Activated T-cell treated with anti-CD3 and anti-CD28 coated beads, Interleukin-2, amount 50 U/mL, for 24 hours (primary cell): ENCODE measurements at regions not wholly inside any gene's neighbourhood (a gene's known extent, or its start where the extent isn't known, plus 50 kb on each side); places are given as distances from the start of the nearest gene placed in this dataset.
"Not testable (repeated sequence)": the region's sequence is repeated elsewhere in the genome, so short reads cannot be mapped to it uniquely, and the experiment has no call there.

Source experiments
- DNase-seq: peaks from one replicate; pipeline ENCODE4 v3.0.0-alpha.2; 2020
- H3K27ac Mint-ChIP-seq: 2 replicates; pipeline ENCODE4 v1.8.0; 2020; ENCODE audit warnings: mild to moderate bottlenecking, mixed read lengths
- H3K27me3 Mint-ChIP-seq: 2 replicates; pipeline ENCODE4 v1.8.0; 2020; ENCODE audit warnings: mixed read lengths
- H3K36me3 Mint-ChIP-seq: 2 replicates; pipeline ENCODE4 v1.8.0; 2020; ENCODE audit warnings: low read depth, mixed read lengths
- H3K4me1 Mint-ChIP-seq: 2 replicates; pipeline ENCODE4 v1.8.0; 2020; ENCODE audit warnings: low read depth, mixed read lengths
- H3K4me3 Mint-ChIP-seq: 2 replicates; pipeline ENCODE4 v1.8.0; 2020; ENCODE audit warnings: mild to moderate bottlenecking, moderate library complexity, mixed read lengths
- H3K9me3 Mint-ChIP-seq: 2 replicates; pipeline ENCODE4 v1.8.0; 2020; ENCODE audit warnings: mixed read lengths

GRCh38 chr3:79976466-79976865 is 208.7 kb upstream of the ROBO1 start:
- Mint-ChIP-seq H3K27ac (no peak overlapping the region), H3K36me3 (no peaks in the 10 kb centered on the region), H3K4me3 (no peak overlapping the region), H3K4me1 (no peaks in the 10 kb centered on the region), H3K9me3 (peaks cover 13% of the 10 kb centered on the region), H3K27me3 (no peaks in the 10 kb centered on the region)
- no peak for DNase-seq

GRCh38 chr3:79973917-79974595 is 206.3 kb upstream of the ROBO1 start:
- H3K27ac Mint-ChIP-seq, result no peak overlapping the region
- no peak for DNase-seq
- H3K4me1 Mint-ChIP-seq, result no peaks in the 10 kb centered on the region
- no peak overlapping the region for H3K4me3 Mint-ChIP-seq
- no peaks in the 10 kb centered on the region for H3K36me3 Mint-ChIP-seq
- peaks cover 6% of the 10 kb centered on the region for H3K9me3 Mint-ChIP-seq
- H3K27me3 Mint-ChIP-seq, result no peaks in the 10 kb centered on the region

GRCh38 chr3:79973482-79973881 is 205.7 kb upstream of the ROBO1 start:
- peaks cover 4% of the 10 kb centered on the region for H3K9me3 Mint-ChIP-seq
- H3K36me3 Mint-ChIP-seq, result no peaks in the 10 kb centered on the region
- H3K27ac Mint-ChIP-seq, result no peak overlapping the region
- no peak for DNase-seq
- H3K4me1 Mint-ChIP-seq, result no peaks in the 10 kb centered on the region
- no peaks in the 10 kb centered on the region for H3K27me3 Mint-ChIP-seq
- H3K4me3 Mint-ChIP-seq, result no peak overlapping the region

GRCh38 chr3:79968418-79968817 is 200.6 kb upstream of the ROBO1 start:
- Mint-ChIP-seq H3K27me3 (no peaks in the 10 kb centered on the region), H3K4me1 (no peaks in the 10 kb centered on the region), H3K36me3 (no peaks in the 10 kb centered on the region)

GRCh38 chr3:79960594-79960993 is 192.8 kb upstream of the ROBO1 start:
- H3K36me3 Mint-ChIP-seq, result no peaks in the 10 kb centered on the region
- no peak for DNase-seq
- H3K4me3 Mint-ChIP-seq, result no peak overlapping the region
- H3K27ac Mint-ChIP-seq, result no peak overlapping the region
- peaks cover 11% of the 10 kb centered on the region for H3K9me3 Mint-ChIP-seq
- H3K4me1 Mint-ChIP-seq, result no peaks in the 10 kb centered on the region
- no peaks in the 10 kb centered on the region for H3K27me3 Mint-ChIP-seq

More at GRCh38 chr3:79968418-79968817, 200.6 kb upstream of the ROBO1 start:
- peaks cover 1% of the 10 kb centered on the region for H3K9me3 Mint-ChIP-seq
- no peak for DNase-seq
- H3K4me3 Mint-ChIP-seq, result no peak overlapping the region
- H3K27ac Mint-ChIP-seq, result no peak overlapping the region

GRCh38 chr3:79957066-79957465 is 189.3 kb upstream of the ROBO1 start:
- H3K4me3 Mint-ChIP-seq, result no peak overlapping the region
- H3K36me3 Mint-ChIP-seq, result no peaks in the 10 kb centered on the region
- no peaks in the 10 kb centered on the region for H3K4me1 Mint-ChIP-seq
- no peaks in the 10 kb centered on the region for H3K27me3 Mint-ChIP-seq
- DNase-seq, result no peak
- H3K27ac Mint-ChIP-seq, result no peak overlapping the region
- H3K9me3 Mint-ChIP-seq, result peaks cover 20% of the 10 kb centered on the region

- Mint-ChIP-seq H3K9me3 (peaks cover 25% of the 10 kb centered on the region), H3K36me3 (no peaks in the 10 kb centered on the region), H3K27ac (no peak overlapping the region), H3K27me3 (no peaks in the 10 kb centered on the region), H3K4me3 (no peak overlapping the region), H3K4me1 (no peaks in the 10 kb centered on the region)
- DNase-seq, result no peak
Observed at GRCh38 chr3:79954756-79955155, 187.0 kb upstream of the ROBO1 start.

GRCh38 chr3:79953591-79954101 is 185.8 kb upstream of the ROBO1 start:
- Mint-ChIP-seq H3K36me3 (no peaks in the 10 kb centered on the region), H3K9me3 (peaks cover 24% of the 10 kb centered on the region), H3K4me1 (no peaks in the 10 kb centered on the region), H3K27ac (no peak overlapping the region), H3K4me3 (no peak overlapping the region), H3K27me3 (no peaks in the 10 kb centered on the region)
- no peak for DNase-seq

GRCh38 chr3:79951426-79951825 is 183.6 kb upstream of the ROBO1 start:
- H3K4me3 Mint-ChIP-seq, H3K27me3 Mint-ChIP-seq: not testable (repeated sequence)

GRCh38 chr3:79947957-79948356 is 180.2 kb upstream of the ROBO1 start:
- H3K4me3 Mint-ChIP-seq, result no peak overlapping the region
- DNase-seq, result no peak
- no peak overlapping the region for H3K27ac Mint-ChIP-seq
- peaks cover 11% of the 10 kb centered on the region for H3K9me3 Mint-ChIP-seq
- no peaks in the 10 kb centered on the region for H3K27me3 Mint-ChIP-seq
- H3K4me1 Mint-ChIP-seq, result no peaks in the 10 kb centered on the region
- H3K36me3 Mint-ChIP-seq, result no peaks in the 10 kb centered on the region

More at GRCh38 chr3:79951426-79951825, 183.6 kb upstream of the ROBO1 start:
- peaks cover 20% of the 10 kb centered on the region for H3K9me3 Mint-ChIP-seq
- not testable (repeated sequence) for H3K36me3 Mint-ChIP-seq, DNase-seq, H3K4me1 Mint-ChIP-seq, H3K27ac Mint-ChIP-seq

- Mint-ChIP-seq H3K27me3 (no peaks in the 10 kb centered on the region), H3K4me3 (no peak overlapping the region), H3K36me3 (no peaks in the 10 kb centered on the region), H3K9me3 (peaks cover 9% of the 10 kb centered on the region), H3K27ac (no peak overlapping the region), H3K4me1 (no peaks in the 10 kb centered on the region)
- no peak for DNase-seq
Observed at GRCh38 chr3:79947469-79947868, 179.7 kb upstream of the ROBO1 start.

- H3K4me3 Mint-ChIP-seq, result no peak overlapping the region
- H3K9me3 Mint-ChIP-seq, result peaks cover 10% of the 10 kb centered on the region
- H3K27me3 Mint-ChIP-seq, result no peaks in the 10 kb centered on the region
- no peaks in the 10 kb centered on the region for H3K36me3 Mint-ChIP-seq
- no peaks in the 10 kb centered on the region for H3K4me1 Mint-ChIP-seq
- H3K27ac Mint-ChIP-seq, result no peak overlapping the region
- no peak for DNase-seq
Observed at GRCh38 chr3:79937567-79937966, 169.8 kb upstream of the ROBO1 start.

- H3K9me3 Mint-ChIP-seq, result peaks cover 7% of the 10 kb centered on the region
- no peak overlapping the region for H3K4me3 Mint-ChIP-seq
- H3K36me3 Mint-ChIP-seq, result no peaks in the 10 kb centered on the region
- H3K27me3 Mint-ChIP-seq, result no peaks in the 10 kb centered on the region
- H3K27ac Mint-ChIP-seq, result no peak overlapping the region
- no peaks in the 10 kb centered on the region for H3K4me1 Mint-ChIP-seq
- DNase-seq, result no peak
Observed at GRCh38 chr3:79930196-79930595, 162.4 kb upstream of the ROBO1 start.

GRCh38 chr3:79928687-79929408 is 161.1 kb upstream of the ROBO1 start:
- Mint-ChIP-seq H3K9me3 (peaks cover 7% of the 10 kb centered on the region), H3K27me3 (no peaks in the 10 kb centered on the region), H3K27ac (no peak overlapping the region), H3K4me3 (no peak overlapping the region), H3K4me1 (no peaks in the 10 kb centered on the region), H3K36me3 (no peaks in the 10 kb centered on the region)
- DNase-seq, result no peak

- H3K36me3 Mint-ChIP-seq, result no peaks in the 10 kb centered on the region
- H3K9me3 Mint-ChIP-seq, result peaks cover 6% of the 10 kb centered on the region
- H3K27me3 Mint-ChIP-seq, result no peaks in the 10 kb centered on the region
- no peaks in the 10 kb centered on the region for H3K4me1 Mint-ChIP-seq
- DNase-seq, result no peak
- H3K4me3 Mint-ChIP-seq, result no peak overlapping the region
- H3K27ac Mint-ChIP-seq, result no peak overlapping the region
Observed at GRCh38 chr3:79926522-79926921, 158.7 kb upstream of the ROBO1 start.
